ENCODE measurements at regions not wholly inside any gene's neighbourhood (a gene's known extent, or its start where the extent isn't known, plus 50 kb on each side); places are given as distances from the start of the nearest gene placed in this dataset.

DNA sequence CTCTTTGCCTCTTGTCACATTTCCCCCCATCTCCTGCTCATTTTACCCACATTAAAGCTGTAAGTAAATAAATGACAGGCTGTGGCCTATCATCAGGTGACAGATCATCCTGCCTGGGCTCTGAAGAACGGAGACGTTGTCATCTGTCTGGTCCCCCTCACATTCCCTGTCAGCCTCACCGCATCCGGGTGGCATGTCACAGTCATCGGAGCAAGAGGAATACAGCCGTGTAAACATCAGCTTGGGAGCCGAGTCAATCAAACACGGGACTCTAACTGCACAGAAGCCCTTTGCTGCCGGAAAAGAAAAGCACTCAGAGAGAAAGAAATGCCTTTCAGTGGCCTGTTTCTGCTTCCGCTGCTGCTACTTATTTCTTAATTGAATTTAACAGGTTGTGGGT is 371.9 kb upstream of the ID4 start:
- peak; percentile 86 for DNase-seq (ENCODE audit: low read depth)
- in situ Hi-C loops (cut with HindIII; ENCODE audit: low pct_unique_long_range_greater_than_20kb, low sequenced_read_pairs) = no loop called here

DNA sequence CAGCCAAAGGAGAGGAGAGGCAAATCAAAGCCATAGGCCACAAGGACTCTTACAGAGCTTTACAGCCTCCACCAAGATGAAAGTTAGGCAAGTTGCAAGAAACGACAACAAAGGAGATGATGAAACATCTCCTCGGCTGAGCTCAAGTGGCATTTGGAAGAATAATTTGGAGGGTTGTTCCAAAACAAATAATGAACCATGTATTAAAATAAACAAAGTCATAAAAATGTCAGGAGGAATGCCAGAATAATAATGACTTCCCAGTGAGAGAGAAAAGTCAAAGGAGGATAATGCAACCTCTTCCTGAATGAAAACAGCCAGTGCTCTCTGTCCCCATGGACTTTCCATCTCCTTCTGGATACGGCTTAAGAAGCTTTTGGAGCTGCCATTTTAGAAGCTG is 371.4 kb upstream of the ID4 start:
- peak; percentile 87 for DNase-seq (ENCODE audit: low read depth)
- in situ Hi-C loops (cut with HindIII; ENCODE audit: low pct_unique_long_range_greater_than_20kb, low sequenced_read_pairs) = no loop called here

DNA sequence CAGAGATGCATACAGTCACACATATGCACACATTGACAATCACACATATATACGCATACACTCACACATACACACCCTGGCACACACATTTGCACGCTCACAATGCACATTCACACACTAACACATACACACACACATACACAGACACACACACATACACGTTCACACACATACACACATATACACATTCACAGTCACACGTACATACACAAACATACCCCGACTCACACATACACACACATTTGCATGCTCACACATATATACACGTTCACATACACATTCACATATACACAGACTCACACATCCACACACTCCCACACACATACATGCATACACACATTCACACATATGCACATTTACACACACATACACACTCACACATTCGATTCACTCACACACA is 366.8 kb upstream of the ID4 start:
- DNase-seq (ENCODE audit: low read depth) = no peak
- in situ Hi-C loops (cut with HindIII; ENCODE audit: low pct_unique_long_range_greater_than_20kb, low sequenced_read_pairs) = no loop called here

DNA sequence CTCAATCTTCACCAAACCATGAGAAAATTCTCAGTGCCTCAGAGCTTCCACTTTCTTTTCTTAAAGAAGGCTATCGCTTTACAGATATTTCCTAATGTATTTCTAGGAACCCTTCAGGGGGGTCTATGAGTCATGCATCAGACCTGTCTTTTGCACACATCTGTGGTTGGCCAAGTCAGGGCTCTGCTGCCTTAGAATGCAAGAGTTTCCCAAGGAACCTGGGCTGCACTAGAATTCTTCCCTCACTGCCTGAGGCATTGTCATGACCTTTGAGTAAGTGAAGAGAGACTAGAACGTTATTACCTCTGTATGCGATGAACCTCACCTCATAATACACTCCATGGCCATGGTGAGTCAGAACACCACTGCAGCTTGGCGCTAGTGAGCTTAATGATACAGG is 365.0 kb upstream of the ID4 start:
- in situ Hi-C loops (cut with HindIII; ENCODE audit: low pct_unique_long_range_greater_than_20kb, low sequenced_read_pairs) = no loop called here
- peak; percentile 91 for DNase-seq (ENCODE audit: low read depth)

DNA sequence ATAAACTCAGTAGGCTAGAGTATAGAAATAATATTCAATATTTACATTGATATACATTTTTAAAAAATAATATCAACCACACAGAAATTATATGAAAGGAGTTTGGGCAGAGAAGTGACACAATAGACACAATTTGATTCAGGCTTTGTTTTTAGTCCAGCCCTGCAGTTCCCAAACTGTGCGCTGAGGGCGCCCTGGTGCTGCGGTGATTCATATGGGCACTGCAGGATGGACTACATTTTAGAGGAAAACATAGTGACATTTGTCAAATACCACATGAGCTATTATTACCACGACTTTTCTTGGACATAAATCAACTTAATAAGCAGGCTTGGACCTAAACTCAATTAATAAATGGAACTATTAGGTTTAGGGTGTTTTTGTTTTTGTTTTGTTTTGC is 364.3 kb upstream of the ID4 start:
- DNase-seq (ENCODE audit: low read depth) = no peak
- in situ Hi-C loops (cut with HindIII; ENCODE audit: low pct_unique_long_range_greater_than_20kb, low sequenced_read_pairs) = no loop called here

DNA sequence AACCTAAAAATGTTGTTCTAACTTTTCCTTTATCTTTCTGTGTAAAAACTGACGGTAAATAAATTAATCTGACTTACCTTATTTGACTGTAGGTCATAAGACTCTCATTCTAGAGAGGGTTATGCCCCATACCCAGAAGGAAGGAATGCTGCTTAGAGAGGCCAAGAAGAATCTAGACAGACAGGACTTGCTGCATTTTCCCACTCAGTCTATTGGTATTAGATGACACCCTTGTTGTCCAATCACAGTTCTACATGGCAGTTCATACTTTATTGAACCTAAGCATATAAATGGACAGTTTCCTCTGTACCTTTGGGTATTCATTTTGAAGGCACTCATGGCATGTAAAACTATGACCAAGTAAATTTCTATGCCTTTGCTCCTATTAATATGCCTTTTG is 359.6 kb upstream of the ID4 start:
- no peak for DNase-seq (ENCODE audit: low read depth)
- in situ Hi-C loops (cut with HindIII; ENCODE audit: low pct_unique_long_range_greater_than_20kb, low sequenced_read_pairs) = no loop called here

DNA sequence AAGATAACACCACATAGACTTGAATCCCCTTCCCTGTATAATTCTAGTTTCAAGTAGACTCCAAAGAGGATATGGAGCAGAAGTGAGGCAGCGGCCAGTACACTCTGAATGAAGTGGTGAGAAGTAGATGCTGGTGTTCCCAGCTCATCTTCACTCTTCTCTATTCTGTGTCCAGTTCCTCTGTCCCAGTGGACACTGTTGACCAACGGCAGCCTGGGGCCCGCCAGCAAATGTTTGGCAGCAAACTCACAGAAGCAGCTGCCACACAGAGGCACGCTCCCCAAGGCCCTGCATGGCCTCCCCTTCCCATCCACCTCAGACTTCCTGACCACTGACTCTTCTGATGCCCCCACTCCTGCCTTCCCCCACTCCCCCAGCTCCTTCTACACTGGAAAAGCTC is 358.9 kb upstream of the ID4 start:
- DNase-seq (ENCODE audit: low read depth) = no peak
- in situ Hi-C loops (cut with HindIII; ENCODE audit: low pct_unique_long_range_greater_than_20kb, low sequenced_read_pairs) = no loop called here

DNA sequence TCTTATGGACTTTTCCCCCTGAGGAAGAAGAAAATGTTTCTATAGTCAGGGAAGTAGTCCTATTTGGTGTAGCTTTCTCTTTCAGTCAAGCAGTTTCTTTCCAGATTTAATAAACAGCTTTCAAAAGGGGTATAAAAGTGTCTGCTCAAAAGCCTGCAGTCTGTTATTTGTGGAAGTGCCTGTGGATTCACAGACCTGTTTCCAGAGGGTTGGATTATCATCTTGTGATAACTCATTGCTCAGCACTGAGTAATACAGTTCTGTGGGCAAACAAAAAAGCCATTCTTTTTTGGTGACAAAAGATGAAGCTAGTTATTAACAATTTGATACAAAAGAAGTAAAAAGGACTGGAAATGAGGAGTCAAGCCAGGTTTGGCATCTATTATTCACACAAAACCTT is 358.2 kb upstream of the ID4 start:
- DNase-seq (ENCODE audit: low read depth) = peak; percentile 16
- in situ Hi-C loops (cut with HindIII; ENCODE audit: low pct_unique_long_range_greater_than_20kb, low sequenced_read_pairs) = no loop called here

DNA sequence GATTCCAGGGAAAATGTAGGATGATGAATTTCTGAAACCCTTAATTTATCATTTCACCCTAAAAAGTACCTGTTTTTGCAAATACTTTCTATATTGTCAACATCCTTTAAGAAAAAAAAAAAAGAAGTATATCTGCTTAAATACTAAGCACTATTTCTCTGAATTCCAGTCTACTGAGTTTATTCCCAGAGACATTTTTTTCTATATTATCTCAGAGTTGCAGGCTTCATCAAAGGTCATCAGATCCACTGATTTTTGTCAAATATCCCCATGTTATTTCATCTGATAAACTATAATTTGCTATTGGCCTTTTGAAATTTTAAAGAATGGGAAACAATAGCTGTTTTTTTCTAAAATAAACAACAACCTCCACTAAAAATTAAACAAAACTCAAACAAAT is 357.6 kb upstream of the ID4 start:
- no peak for DNase-seq (ENCODE audit: low read depth)
- in situ Hi-C loops (cut with HindIII; ENCODE audit: low pct_unique_long_range_greater_than_20kb, low sequenced_read_pairs) = no loop called here

DNA sequence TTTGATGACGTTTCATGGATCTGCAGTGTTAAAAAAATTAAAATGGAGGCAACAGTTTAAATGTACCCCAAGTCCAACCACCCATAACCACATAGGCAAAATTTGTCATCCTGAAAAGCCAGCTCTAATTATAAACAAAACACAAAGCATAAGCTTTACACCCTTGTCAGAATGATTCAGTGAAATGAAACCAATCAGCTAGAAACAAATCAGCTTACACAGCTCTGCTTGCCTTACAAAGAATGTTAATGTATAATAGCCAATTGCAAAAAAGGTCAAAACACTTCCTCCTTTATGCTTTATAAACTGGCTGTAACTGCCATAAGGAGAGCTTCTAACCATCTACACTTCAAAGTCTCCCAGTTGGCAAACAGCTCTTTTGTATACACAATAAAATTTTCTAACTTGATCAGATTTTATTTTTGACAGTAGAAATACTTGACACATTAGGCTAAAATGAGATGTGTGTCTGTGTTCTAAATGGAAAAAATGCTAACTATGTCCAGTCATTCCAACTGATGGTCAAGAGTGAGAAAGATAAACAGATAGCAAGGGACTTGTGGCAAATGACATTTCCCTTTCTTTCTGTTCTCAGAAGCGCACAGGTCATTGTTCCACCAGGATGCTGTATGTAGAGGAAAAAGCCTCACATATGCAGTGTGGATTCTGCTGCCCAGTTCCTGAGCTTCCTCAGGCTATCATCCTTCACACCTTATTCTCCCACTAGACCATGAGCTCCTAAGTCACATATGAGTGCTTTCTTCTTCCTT is 344.3 kb upstream of the ID4 start:
- in situ Hi-C loops (cut with HindIII; ENCODE audit: low pct_unique_long_range_greater_than_20kb, low sequenced_read_pairs) = no loop called here
- DNase-seq (ENCODE audit: low read depth) = peak; percentile 94

DNA sequence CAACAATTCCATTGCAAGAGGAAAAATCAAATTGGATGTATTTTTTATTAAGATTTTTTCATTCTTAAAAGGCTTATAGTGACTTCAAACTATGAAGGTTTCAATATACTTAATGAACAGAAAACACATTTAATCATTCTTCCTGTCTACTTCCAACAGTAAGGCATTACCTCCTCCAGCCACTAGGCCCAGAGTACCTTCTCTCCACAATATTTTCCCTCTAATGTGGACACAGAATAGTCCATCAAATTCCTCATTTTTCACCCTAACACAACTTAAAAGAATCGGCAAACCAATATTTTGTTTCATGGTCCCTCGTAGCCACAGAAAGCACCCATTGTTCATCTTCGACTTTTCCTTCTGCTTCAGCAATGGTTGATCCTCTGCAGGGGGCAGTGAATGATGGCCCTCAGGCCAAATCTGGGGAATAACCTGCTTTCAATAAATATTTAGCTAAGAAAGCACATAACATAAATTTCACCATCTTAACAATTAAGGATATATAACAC is 335.4 kb upstream of the ID4 start:
- in situ Hi-C loops (cut with HindIII; ENCODE audit: low pct_unique_long_range_greater_than_20kb, low sequenced_read_pairs) = no loop called here
- no peak for DNase-seq (ENCODE audit: low read depth)

DNA sequence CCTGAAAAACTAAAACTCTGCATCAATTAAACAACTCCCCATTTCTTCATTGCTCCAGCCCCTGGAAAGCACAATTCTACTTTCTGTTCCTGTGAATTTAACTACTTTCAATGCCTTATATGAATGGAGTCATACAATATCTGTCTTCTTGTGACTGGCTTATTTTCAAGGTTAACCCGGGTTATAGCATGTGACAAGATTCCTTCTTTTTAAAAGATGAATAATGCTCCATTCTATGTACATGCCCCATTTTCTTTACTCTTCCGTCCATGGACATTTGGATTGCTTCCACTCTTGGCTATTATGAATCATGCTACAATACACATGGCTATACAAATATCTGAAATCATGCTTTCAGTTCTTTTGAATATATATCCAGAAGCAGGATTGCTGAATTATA is 334.9 kb upstream of the ID4 start:
- in situ Hi-C loops (cut with HindIII; ENCODE audit: low pct_unique_long_range_greater_than_20kb, low sequenced_read_pairs) = no loop called here
- no peak for DNase-seq (ENCODE audit: low read depth)

DNA sequence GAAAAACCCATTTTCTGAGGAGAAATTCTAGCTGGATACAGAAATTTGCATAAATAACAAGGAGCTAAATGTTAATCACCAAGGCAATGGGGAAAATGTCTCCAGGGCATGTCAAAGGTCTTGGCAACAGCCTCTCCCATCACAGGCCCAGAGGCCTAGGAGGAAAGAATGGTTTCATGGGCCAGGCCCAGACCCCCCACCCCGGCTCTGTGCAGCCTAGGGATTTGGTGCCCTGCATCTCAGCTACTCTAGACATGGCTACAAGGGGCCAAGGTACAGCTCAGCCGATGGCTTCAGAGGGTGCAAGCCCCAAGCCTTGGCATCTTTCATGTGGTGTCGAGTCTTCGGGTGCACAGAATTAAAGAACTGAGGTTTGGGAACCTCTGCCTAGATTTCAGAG is 321.2 kb upstream of the ID4 start:
- no peak for DNase-seq (ENCODE audit: low read depth)
- in situ Hi-C loops (cut with HindIII; ENCODE audit: low pct_unique_long_range_greater_than_20kb, low sequenced_read_pairs) = no loop called here

DNA sequence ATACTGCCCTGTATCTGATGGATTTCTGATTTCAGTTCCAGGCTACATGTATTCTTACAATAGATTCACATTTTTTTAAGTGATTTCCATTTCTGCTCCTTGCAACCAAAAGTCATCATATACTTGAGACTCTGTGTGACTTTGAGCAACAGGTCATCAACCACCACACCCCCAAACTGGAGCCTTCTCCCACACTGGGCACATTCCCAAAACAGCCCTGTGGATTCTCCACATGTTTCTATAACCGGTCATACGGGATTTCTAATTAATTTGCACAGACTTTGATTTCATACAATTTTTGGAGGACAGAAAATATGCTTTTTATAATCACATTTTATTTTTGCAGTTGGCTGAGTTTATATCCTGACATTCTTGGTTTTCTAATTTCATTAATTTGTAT is 317.2 kb upstream of the ID4 start:
- in situ Hi-C loops (cut with HindIII; ENCODE audit: low pct_unique_long_range_greater_than_20kb, low sequenced_read_pairs) = no loop called here

DNA sequence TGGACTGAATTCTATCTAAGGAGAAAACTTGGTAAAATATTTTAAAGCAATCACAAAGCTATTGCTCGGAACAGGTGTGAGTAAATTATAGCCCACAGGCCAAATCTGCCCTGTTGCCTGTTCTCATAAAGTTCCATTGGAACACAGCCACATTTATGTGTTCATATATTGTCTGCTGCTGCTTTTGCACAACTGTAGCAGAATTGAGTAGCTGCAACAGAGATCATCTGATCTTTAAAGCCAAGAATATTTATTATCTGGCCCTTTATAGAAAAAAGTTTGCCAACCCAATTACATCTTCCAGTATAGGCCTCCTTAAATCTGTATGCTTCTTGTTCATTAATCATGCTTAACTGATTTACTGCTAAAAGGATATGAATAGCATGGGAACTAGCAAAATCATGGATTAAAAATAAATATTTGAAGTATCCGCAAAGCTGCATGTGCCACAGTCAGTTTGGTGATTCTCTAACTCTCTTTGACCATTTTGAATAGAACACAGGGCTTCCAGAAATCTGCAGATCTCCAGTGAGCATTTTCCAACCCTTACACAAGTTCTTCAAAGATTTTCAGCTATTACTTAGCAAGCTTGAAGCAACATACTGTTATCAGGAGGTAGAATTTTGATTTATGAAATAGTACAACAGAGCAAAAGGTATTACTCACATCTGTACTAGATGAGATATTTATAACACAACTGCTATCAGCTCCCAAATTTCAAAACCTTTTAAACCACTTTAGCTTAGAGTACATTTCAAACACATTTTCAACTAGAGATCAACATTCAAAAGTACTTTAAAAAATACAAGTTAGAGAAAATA is 312.6 kb upstream of the ID4 start:
- in situ Hi-C loops (cut with HindIII; ENCODE audit: low pct_unique_long_range_greater_than_20kb, low sequenced_read_pairs) = no loop called here
- no peak for DNase-seq (ENCODE audit: low read depth)

More for the DNA sequence above, 317.2 kb upstream of the ID4 start:
- no peak for DNase-seq (ENCODE audit: low read depth)

DNA sequence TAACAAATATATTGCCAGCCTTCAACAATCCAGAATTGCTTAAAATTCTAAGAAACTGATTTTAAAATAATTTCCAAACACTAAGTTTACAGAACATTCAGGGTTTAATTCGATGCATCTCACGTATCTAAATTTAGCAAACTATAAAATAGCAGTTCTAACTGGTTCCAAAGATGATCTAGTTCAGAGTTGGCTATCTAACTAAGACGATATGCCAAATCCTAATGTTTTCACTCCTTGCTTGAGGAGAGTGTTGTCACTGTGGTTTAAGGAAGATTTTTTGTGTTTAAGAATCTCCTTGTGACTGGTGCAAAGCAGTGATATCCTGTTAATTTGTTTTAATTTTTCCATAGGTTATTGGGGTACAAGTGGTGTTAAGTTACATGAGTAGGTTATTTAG is 311.5 kb upstream of the ID4 start:
- in situ Hi-C loops (cut with HindIII; ENCODE audit: low pct_unique_long_range_greater_than_20kb, low sequenced_read_pairs) = no loop called here
- no peak for DNase-seq (ENCODE audit: low read depth)

DNA sequence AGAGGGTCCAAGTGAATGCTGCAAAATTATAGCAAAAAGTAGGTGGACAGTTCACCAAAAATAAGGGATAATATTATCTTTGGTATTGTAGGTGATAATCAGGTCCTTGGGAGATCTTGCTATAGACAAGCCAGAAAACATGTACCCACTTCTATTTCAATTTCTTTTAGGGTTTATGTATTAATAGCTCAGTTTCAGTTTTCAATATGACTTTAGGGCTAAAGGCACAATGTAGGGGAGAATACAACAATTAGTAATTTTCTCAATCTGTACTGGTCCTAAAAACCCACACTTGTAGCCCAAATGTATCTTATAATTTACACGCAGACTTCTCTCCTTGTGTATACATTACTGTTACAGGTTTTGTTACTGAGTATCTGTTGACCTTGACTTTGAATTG is 307.0 kb upstream of the ID4 start:
- in situ Hi-C loops (cut with HindIII; ENCODE audit: low pct_unique_long_range_greater_than_20kb, low sequenced_read_pairs) = no loop called here
- no peak for DNase-seq (ENCODE audit: low read depth)

DNA sequence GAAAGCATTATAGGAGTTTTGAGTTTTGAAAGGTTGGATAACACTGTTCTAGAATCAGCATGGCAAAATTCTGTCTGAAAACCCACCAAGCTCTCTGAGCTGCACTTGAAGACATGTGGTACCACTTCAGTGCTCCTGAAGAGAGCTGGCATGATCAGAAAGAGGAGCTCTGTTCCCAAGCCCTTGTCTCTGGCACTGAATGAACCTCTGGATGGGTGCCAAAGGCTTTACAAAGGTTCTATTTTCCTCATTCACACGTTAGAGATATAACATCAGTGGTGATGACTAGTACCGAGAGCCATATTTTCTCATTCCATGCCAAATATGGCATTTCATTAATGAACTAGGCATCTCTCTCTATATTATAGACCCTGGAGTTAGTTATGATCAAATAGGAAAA is 301.8 kb upstream of the ID4 start:
- in situ Hi-C loops (cut with HindIII; ENCODE audit: low pct_unique_long_range_greater_than_20kb, low sequenced_read_pairs) = no loop called here
- no peak for DNase-seq (ENCODE audit: low read depth)

DNA sequence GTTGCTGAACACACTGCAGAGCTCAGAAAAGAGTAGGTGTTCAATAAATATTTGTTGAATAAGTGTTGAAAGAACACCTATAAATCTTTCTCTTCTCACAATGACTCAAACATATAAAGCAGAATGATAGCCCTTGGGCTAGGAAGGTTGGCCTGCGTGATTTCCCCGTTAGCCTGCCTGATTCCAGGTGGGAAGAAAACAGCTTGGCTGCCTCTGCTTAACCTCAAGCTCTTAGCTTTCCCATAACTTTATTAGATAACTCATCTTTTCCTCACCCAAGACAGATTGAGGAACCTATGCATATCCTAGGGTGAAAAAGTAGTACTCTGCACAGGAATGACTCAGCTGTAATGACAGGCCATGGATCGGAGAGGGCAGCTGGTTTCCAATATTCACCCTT is 300.3 kb upstream of the ID4 start:
- in situ Hi-C loops (cut with HindIII; ENCODE audit: low pct_unique_long_range_greater_than_20kb, low sequenced_read_pairs) = no loop called here
- no peak for DNase-seq (ENCODE audit: low read depth)

DNA sequence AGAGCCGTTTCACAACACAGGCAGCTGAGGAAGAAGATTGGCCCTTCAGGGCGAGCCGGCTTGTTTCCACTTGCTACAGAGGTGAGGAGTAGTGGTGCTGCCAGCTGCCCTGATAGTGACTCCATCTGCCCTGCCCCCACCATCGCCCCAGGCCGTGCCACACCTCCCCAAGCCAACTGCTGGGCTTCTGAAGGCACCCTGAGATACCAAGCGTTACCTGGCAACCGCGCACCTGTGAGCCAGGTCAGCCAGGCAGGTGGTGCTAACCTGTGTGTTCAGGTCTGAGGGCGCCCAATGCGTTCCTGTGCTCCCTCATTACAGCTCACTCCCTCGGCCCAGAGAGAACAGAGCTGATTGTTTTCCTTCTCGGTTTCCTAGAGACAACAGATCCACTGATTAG is 299.1 kb upstream of the ID4 start:
- in situ Hi-C loops (cut with HindIII; ENCODE audit: low pct_unique_long_range_greater_than_20kb, low sequenced_read_pairs) = no loop called here
- no peak for DNase-seq (ENCODE audit: low read depth)

Data from Caki2 (cell line).